Activated T-cell treated with anti-CD3 and anti-CD28 coated beads, Interleukin-2, amount 50 U/mL, for 4 hours (primary cell): ENCODE measurements at regions not wholly inside any gene's neighbourhood (a gene's known extent, or its start where the extent isn't known, plus 50 kb on each side); places are given as distances from the start of the nearest gene placed in this dataset.

Experiments
- ATAC-seq, 2 donors: fragments of 200-7000 bp; cut with Tn5 transposase; one replicate each; pipeline ENCODE4 v1.10.0; 2021
- DNase-seq: peaks from one replicate; pipeline ENCODE4 v3.0.0-alpha.2; 2020
- H3K27me3 Mint-ChIP-seq: one replicate; pipeline ENCODE4 v1.8.0; 2021; ENCODE audit warnings: low read depth, mixed read lengths
- H3K36me3 Mint-ChIP-seq: one replicate; pipeline ENCODE4 v1.8.0; 2022; ENCODE audit warnings: mixed read lengths; ENCODE audit not compliant: insufficient read depth
- H3K4me1 Mint-ChIP-seq: one replicate; pipeline ENCODE4 v1.8.0; 2021; ENCODE audit warnings: low read depth, mixed read lengths
- H3K4me3 Mint-ChIP-seq: one replicate; pipeline ENCODE4 v1.8.0; 2021; ENCODE audit warnings: mild to moderate bottlenecking, moderate library complexity, mixed read lengths
- H3K9me3 Mint-ChIP-seq: one replicate; pipeline ENCODE4 v1.8.0; 2021; ENCODE audit warnings: mixed read lengths

DNA sequence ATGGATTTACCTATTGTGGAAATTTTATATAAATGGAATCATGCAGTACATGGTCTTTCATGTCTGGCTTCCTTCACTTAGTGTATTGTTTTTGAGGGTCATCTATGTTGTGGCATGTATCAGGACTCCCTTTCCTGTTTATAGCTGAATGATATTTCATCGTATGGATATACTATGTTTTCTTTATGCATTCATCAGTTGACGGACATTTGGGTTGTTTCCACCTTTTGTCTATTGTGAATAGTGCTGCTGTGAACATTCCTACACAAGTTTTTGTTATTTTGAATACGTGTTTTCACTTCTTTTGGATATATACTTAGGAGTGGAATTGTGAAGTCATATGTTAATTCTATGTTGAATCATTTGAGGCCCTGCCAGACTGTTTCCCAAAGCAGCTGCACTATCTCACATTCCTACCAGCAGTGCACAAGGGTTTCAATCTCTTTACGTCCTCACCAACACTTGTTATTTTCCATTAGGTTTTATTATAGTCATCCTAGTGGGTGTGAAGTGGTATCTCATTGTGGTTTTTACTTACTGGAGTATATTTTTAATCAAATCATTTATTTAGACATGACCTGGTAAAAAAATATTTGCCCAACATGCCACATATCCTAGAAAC lies 262.7 kb downstream of the DLEU7 start:
- no peaks in the 10 kb centered on the region for H3K9me3 Mint-ChIP-seq
- H3K4me1 Mint-ChIP-seq, result no peaks in the 10 kb centered on the region
- no peaks in the 10 kb centered on the region for H3K36me3 Mint-ChIP-seq
- H3K27me3 Mint-ChIP-seq, result no peaks in the 10 kb centered on the region
- no peak for DNase-seq
- no peak overlapping the region for H3K4me3 Mint-ChIP-seq
- peak in 1 of 2 donors; percentile 21 for ATAC-seq

DNA sequence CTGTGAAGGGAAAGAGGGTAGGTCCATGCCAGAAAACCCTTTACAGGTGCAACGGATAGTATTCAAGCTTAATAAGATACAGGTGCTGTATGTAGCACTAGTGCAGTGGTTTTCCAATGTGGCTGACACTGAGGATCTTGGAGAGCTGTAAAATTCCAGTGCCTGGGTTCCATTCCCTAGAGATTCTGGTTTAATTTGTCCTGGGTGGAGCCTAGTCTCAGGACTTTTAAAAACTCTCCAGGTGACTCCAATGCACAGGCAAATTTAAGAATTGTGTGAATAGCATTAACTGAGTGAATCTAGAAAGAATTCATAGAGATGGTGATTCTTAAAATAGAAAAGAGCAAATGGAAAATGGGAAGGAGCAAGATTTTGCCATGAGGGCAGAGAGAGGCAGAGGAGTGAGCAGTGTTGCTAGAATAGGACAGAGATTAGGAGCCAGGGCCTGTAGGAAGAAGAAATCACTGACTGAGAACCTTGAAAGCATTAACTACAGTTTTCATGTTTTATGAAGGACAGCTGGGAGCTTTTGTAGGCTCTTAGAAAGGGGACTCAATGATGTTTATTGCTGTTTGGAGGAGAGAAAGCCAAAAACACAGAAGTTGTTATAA lies 261.8 kb downstream of the DLEU7 start:
- Mint-ChIP-seq H3K4me3 (no peak overlapping the region), H3K27me3 (no peaks in the 10 kb centered on the region), H3K36me3 (no peaks in the 10 kb centered on the region), H3K9me3 (no peaks in the 10 kb centered on the region), H3K4me1 (no peaks in the 10 kb centered on the region)
- ATAC-seq (no peak), DNase-seq (no peak)

DNA sequence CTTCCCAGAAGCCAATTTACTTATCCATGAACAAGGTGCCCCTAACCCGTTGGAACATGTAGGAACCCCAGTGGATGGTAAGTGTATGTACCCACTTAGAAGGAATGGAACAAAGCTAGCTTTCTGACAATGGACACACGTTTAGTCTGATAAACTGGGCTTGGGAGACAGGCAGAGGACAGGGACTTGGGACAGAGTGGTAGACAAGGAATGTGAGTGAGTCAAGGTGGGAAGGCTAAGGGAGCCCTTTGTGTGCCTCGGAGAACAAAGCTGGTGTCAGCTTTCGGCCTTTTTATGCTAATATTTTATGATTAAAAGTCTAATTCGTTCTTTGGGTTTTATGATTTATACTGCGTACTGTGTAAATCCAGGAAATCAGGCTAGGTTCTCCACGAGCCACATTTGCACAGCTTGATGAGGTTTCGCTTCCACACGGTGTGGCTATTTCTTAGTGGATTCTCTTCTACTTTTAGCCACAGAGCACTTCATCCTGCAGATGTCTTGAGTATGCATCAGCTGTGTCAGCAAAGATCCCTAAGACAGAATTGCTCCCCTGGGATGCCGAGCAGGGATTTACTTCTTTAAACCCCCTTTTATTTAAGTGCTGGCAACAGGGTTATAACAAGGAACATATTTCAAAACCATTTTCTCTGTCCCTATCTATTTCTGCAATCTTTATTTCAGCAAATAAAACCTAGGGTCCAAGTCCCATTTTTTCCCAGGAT lies 258.5 kb downstream of the DLEU7 start:
- H3K36me3 Mint-ChIP-seq, result no peaks in the 10 kb centered on the region
- H3K4me1 Mint-ChIP-seq, result peaks cover 2% of the 10 kb centered on the region
- ATAC-seq (no peak), DNase-seq (no peak)
- no peak overlapping the region for H3K4me3 Mint-ChIP-seq
- H3K9me3 Mint-ChIP-seq, result no peaks in the 10 kb centered on the region
- H3K27me3 Mint-ChIP-seq, result no peaks in the 10 kb centered on the region

DNA sequence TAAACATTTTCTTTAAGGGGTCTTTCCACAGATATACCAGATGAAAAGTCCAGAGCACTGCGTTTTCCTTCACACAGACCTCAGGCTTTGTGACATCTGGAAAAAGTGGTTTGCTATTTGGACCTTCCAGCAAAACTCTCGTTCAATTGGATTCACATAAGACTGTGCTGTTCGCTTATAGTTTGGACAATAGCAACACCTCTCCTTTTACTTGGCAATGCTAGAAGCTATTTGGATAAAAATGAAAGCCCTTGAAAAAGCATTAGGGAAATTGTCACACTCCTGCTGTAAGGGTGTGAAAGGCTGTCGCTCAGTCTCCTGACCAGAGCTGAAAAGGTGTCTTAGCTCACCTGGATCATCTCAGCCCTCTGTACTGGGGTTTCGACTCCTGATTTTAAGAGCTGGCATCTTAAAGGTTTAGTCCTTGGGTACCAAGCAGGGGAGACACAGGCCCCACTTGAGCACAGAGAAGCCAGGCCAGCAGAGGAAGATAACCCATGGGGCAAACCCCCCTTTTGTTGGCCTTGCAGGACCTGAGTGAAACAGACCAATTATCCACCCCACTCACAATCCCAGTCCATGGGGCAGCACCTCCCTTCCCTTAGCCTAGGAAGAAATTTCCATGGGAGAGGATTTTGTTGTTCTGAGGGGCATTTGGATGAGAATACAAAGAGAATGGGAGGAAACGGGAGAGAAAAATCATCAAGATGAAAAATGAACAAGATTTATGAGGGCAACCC lies 257.6 kb downstream of the DLEU7 start:
- Mint-ChIP-seq H3K4me1 (peaks cover 2% of the 10 kb centered on the region), H3K36me3 (no peaks in the 10 kb centered on the region), H3K27me3 (no peaks in the 10 kb centered on the region), H3K9me3 (no peaks in the 10 kb centered on the region), H3K4me3 (no peak overlapping the region)
- no peak for ATAC-seq
- no peak for DNase-seq

DNA sequence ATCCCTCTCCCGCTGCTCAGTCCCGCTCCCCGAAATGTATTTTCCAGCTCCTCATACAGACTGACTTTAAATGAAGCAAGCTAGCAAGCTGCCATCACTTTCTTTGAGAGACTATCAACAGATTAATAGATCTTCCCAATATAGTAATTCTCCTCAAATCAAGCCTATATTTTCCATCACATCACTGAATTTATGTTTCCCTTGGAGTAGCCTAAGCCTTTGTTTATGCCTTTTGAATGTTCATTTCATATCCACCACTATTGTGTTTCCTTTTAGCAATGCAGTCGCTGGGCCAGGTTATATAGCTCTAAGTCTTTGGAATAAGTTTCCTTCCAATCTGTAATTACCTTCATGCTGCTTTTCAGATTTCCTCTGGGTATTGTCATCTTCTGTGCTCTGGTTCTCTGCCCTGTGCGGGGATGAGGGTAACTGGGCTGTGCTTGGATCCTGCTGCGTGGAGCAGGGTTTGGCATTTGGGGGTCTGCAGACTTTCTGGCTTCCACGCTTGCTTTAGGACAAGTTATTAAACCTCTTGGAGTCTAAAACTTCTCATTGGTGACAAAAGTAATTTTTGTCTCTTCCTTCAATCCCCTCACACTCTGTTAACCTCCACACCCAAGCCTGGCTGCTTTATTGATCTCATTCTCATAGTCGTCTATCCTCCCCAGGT lies 256.9 kb downstream of the DLEU7 start:
- Mint-ChIP-seq H3K9me3 (no peaks in the 10 kb centered on the region), H3K27me3 (no peaks in the 10 kb centered on the region), H3K36me3 (no peaks in the 10 kb centered on the region), H3K4me1 (peaks cover 2% of the 10 kb centered on the region), H3K4me3 (no peak overlapping the region)
- ATAC-seq (no peak), DNase-seq (no peak)

DNA sequence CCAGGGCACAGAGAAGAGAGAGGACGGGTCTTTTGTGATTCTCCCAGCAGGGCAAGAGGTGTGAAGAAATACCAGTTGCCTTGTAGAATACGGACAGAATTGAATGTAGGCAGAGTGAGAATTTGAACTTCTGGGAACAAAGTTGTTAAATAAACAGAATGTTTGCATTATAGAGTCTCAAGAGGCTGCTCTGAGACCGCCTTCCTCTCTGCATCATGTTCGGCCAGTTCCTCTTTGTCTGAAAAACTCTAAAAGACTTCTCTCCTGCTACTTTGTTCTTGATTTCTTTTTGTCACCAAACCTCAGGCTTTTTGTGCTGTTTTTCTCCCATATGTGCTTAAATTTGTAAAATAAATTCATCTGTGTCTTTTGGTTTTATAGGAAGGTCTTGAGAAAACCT lies 256.4 kb downstream of the DLEU7 start:
- DNase-seq (no peak), ATAC-seq (no peak)
- Mint-ChIP-seq H3K4me1 (peaks cover 2% of the 10 kb centered on the region), H3K4me3 (no peak overlapping the region), H3K36me3 (no peaks in the 10 kb centered on the region), H3K9me3 (no peaks in the 10 kb centered on the region), H3K27me3 (no peaks in the 10 kb centered on the region)

DNA sequence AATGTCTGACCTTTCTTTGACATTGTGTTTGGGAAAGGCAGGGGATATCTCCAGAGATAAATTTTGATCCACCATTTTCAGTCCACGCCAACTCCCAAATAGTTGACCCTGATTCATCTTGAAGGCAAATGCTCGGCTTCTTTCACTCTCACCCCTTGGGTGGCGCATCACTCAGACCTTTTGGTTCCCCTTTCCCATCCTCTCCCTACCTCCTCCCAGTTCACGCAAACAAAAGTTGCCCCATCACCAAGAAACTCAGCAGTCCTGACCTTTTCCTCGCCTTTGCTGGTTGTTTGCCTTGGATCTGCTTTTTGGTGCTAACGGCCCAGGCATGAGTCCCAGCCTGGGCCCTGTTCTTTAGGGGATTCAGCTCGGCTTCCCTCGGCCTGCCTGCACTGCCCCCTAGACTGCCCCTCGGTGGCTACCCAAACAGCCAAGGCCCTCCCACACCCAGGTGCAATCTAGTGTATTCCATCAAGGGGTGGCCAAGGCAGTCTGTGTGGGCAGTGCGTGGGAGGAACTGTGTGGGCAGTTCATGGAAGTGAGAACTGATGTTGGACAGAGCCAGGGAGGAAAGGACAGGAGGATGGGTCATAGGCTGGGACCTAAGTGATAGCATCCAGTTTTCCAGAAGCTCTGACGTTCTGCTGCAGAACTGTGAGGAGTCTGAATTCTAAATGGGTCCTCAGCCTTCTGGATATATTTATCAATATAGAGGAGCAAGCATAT lies 255.7 kb downstream of the DLEU7 start:
- ATAC-seq (no peak), DNase-seq (no peak)
- Mint-ChIP-seq H3K27me3 (no peaks in the 10 kb centered on the region), H3K4me1 (peaks cover 4% of the 10 kb centered on the region), H3K9me3 (no peaks in the 10 kb centered on the region), H3K36me3 (no peaks in the 10 kb centered on the region), H3K4me3 (no peak overlapping the region)

DNA sequence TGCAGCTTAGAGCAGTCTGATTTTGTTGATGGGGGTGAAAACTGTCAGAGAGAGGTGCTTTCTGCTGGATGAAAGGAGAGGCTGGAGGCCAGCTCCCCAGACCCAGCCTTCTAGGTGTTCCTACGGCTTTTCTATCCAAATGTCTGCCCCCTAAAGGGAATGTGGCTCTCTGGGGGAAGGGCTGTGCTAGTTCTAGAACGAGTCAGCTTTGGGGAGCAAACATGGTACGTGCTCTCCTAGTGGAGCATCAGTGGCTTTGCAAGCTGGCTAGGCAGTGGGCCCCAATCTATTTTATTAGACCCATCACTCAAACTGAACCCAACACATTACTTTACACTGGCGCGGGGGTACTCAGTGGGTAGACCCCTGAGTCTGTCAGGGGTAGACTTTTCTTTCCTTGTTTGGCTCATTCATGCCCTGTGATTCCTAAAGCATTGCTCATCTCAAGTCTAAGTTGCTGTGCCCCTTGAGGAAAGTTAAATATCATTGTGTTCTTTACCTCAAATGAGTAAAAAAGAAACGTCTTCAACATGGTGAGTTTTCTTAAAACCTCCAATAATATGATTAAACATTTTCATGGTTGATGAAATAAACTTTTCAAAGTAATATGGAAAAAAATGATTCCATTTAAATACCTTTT lies 254.9 kb downstream of the DLEU7 start:
- no peaks in the 10 kb centered on the region for H3K9me3 Mint-ChIP-seq
- ATAC-seq, result no peak
- H3K27me3 Mint-ChIP-seq, result no peaks in the 10 kb centered on the region

DNA sequence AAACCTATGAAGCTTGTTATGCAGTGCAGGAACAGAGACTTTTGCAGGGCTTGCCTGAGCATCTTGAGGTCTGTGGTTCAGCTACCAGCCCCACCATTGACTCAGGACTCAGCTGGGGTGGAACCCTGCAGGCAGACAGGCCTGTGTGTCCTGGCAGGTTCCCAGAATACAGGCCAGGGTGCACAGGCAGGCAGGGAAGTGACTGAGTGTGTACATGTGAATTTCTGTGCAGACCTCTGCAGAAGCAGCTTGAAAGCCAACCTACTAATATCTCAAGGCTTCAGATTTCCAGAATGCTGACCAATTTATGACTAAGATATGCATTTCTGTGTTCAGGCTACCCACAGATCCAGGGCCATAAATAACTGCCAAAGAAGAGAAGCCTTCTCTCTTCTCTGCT lies 254.4 kb downstream of the DLEU7 start:
- H3K4me1 Mint-ChIP-seq, result peaks cover 16% of the 10 kb centered on the region
- ATAC-seq, result no peak
- DNase-seq, result no peak

More for the DNA sequence above, 254.9 kb downstream of the DLEU7 start:
- Mint-ChIP-seq H3K4me3 (no peak overlapping the region), H3K36me3 (no peaks in the 10 kb centered on the region), H3K4me1 (peaks cover 12% of the 10 kb centered on the region)
- no peak for DNase-seq

DNA sequence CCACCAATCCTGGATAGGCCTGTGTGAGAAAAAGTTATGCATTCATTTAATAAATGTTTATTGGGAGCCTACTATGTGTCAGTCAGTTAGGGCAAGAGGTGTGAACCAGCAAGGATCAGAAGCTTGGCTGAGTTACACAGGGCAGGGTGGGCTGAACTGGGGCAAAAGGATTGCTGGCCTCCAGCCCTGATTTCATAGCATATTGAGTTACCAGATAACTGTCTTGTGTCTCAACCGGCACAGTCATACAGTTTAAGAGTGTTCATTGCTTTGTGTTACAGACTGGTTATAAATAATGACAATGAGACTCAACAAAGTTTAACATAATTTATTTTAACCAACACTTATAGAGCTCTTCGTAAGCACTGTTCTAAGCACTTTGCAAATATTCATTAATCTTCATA lies 253.8 kb downstream of the DLEU7 start:
- ATAC-seq, result no peak
- Mint-ChIP-seq H3K9me3 (no peaks in the 10 kb centered on the region), H3K27me3 (no peaks in the 10 kb centered on the region), H3K36me3 (no peaks in the 10 kb centered on the region), H3K4me1 (peaks cover 20% of the 10 kb centered on the region), H3K4me3 (no peak overlapping the region)
- no peak for DNase-seq

More for the DNA sequence above, 254.4 kb downstream of the DLEU7 start:
- Mint-ChIP-seq H3K27me3 (no peaks in the 10 kb centered on the region), H3K4me3 (no peak overlapping the region), H3K9me3 (no peaks in the 10 kb centered on the region), H3K36me3 (no peaks in the 10 kb centered on the region)

DNA sequence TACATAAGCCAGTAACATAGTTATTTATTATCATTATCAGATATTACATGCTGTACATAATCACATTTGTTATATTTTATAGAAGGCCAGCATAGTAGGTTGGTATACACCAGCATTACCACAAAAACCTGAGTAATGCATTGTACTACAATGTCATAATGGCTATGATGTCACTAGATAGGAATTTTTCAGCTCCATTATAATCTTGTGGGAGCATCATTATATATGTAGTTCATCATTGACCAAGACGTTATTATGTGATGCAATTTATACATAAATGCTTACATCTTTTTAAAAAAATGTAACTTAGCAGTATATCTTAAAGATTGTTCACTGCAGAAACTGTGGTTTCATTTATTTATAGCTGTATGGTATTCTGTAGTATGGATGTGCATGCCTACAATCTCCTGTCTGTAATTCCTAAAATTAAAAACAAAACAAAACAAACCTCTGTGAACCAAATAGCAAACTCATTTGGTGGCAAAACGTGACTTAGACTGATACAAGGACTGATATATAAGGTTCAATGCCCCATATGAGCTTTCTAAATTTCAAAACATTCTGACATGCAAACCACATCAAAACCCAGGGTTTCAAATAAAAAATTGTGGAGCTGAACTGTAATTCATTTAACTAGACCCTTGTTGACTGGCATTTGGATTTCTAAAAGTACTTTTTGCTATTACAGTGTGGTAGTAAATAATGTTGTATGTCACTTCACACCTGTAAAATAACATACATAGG lies 250.9 kb downstream of the DLEU7 start:
- Mint-ChIP-seq H3K27me3 (no peaks in the 10 kb centered on the region), H3K4me1 (peaks cover 30% of the 10 kb centered on the region), H3K36me3 (no peaks in the 10 kb centered on the region), H3K9me3 (no peaks in the 10 kb centered on the region), H3K4me3 (no peak overlapping the region)
- DNase-seq (no peak), ATAC-seq (no peak)

DNA sequence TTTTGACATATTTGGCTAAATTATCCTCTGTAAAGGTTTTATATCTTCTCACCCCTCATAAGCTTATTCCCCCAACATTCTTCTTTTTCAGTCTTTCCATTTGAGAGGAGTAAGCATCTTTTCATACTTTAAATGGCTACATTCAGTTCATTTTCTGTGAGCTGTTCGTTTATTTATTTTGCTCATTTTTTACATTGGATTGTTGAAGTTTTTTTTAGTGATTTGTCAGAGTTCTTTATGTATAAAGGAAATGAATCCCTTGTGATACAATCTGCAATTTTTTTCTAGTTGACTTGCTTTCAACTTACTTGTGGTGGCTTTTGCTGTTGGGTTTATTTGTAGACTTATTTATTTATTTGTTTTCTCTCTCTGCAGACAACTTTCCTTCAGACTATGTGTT lies 250.3 kb downstream of the DLEU7 start:
- Mint-ChIP-seq H3K4me1 (peaks cover 30% of the 10 kb centered on the region), H3K36me3 (no peaks in the 10 kb centered on the region), H3K4me3 (no peak overlapping the region), H3K27me3 (no peaks in the 10 kb centered on the region), H3K9me3 (no peaks in the 10 kb centered on the region)
- DNase-seq (no peak), ATAC-seq (no peak)
